A673 (cell line): ENCODE measurements at regions not wholly inside any gene's neighbourhood (a gene's known extent, or its start where the extent isn't known, plus 50 kb on each side); places are given as distances from the start of the nearest gene placed in this dataset.

ENCODE experiments used
- EZH2 ChIP-seq: fragments of 200-600 bp; sonication (generic); IDR thresholded peaks from 2 replicates; pipeline ENCODE4 v1.6.1; 2017; ENCODE audit warnings: borderline replicate concordance, low read depth, mild to moderate bottlenecking, mixed read lengths, antibody characterized with exemption, low read length; ENCODE audit not compliant: poor library complexity, severe bottlenecking
- TF ChIP-seq, protein P1 (sequence below): fragments of 300-800, 200-600 bp; sonication (generic); conservative IDR thresholded peaks from 2 replicates; pipeline ENCODE4 v1.5.1; 2017; ENCODE audit warnings: low read depth, mild to moderate bottlenecking, antibody characterized with exemption, low read length, moderate library complexity, mixed read lengths

DNA sequence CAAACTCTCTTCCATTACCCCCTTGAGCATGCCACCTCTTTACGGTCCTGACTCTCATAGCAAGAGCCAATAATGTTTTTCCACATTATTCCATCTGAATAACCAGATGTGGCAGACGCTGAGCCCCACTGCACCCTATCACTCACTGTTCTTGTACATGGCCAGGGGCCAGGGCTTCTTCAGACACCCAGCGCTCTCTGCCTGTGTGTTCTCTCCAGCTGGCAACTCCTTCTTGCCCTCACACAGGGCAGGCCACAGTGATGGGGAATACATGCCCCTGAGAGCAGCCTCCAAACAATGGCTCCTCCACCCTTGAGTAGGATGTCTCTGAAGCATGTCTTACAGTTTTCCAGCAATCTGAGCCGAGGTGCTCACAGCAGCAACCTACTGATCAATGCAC, 50.8 kb upstream of the STIM2 start:
- TF ChIP-seq, protein P1, sequence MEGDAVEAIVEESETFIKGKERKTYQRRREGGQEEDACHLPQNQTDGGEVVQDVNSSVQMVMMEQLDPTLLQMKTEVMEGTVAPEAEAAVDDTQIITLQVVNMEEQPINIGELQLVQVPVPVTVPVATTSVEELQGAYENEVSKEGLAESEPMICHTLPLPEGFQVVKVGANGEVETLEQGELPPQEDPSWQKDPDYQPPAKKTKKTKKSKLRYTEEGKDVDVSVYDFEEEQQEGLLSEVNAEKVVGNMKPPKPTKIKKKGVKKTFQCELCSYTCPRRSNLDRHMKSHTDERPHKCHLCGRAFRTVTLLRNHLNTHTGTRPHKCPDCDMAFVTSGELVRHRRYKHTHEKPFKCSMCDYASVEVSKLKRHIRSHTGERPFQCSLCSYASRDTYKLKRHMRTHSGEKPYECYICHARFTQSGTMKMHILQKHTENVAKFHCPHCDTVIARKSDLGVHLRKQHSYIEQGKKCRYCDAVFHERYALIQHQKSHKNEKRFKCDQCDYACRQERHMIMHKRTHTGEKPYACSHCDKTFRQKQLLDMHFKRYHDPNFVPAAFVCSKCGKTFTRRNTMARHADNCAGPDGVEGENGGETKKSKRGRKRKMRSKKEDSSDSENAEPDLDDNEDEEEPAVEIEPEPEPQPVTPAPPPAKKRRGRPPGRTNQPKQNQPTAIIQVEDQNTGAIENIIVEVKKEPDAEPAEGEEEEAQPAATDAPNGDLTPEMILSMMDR, result no peak
- no peak for TF ChIP-seq EZH2
